A549 (cell line): ENCODE measurements at regions not wholly inside any gene's neighbourhood (a gene's known extent, or its start where the extent isn't known, plus 50 kb on each side); places are given as distances from the start of the nearest gene placed in this dataset.

ENCODE experiments used
- ATAC-seq, 2 experiments: fragments of 200-7000 bp in 1 of 2; fragments of >200 bp in 1 of 2; cut with Nextera tagmentation in 1 of 2; cut with Tn5 transposase in 1 of 2; 3 replicates each; pipeline versions ENCODE4 v1.8.0 to v1.9.1; 2018 to 2020; ENCODE audit warnings: mild to moderate bottlenecking in 1 of 2, moderate library complexity in 1 of 2
- CTCF ChIA-PET: fragments of 300-600 bp; sonication (Branson Sonifier 250); formaldehyde crosslinking; extraction: SDS; loops from one replicate; lab custom pipeline; 2021; ENCODE audit warnings: antibody characterized with exemption, inconsistent platforms; lab: Yijun Ruan, JAX
- POLR2A ChIA-PET: fragments of 350-600 bp; formaldehyde crosslinking; extraction: SDS; loops from one replicate; lab custom pipeline; 2021; ENCODE audit warnings: antibody characterized with exemption, inconsistent platforms; lab: Yijun Ruan, JAX
- DNase-seq, 2 experiments: peaks; one replicate each; pipeline versions ENCODE4 v3.0.0 to v3.0.0-alpha.2; 2011 to 2016; ENCODE audit warnings: low read depth in 1 of 2, low spot score in 1 of 2
- FAIRE-seq: peaks from 2 replicates; lab custom pipeline; 2011; peaks lifted over from hg19 to GRCh38; lab: Jason Lieb, UNC
- H3K27ac ChIP-seq, 2 experiments: fragments of >200 bp; sonication (Bioruptor Twin); formaldehyde crosslinking; 3 replicates each; pipeline ENCODE4 v1.5.1; 2016 to 2017
- H3K4me1 ChIP-seq: fragments of >200 bp; sonication (Bioruptor Twin); formaldehyde crosslinking; 3 replicates; pipeline ENCODE4 v1.6.1; 2016
- H3K4me2 ChIP-seq: fragments of >200 bp; sonication (Bioruptor Twin); formaldehyde crosslinking; 3 replicates; pipeline ENCODE4 v1.6.1; 2016
- H3K4me3 ChIP-seq: fragments of >200 bp; sonication (Bioruptor Twin); formaldehyde crosslinking; 3 replicates; pipeline ENCODE4 v1.5.1; 2016
- H3K9me3 ChIP-seq: fragments of >200 bp; sonication (Bioruptor Twin); formaldehyde crosslinking; 3 replicates; pipeline ENCODE4 v1.6.1; 2016
- BHLHE40 ChIP-seq: IDR thresholded peaks from 2 replicates; pipeline ENCODE4 v1.6.1; 2012; ENCODE audit warnings: low read depth, low read length, inconsistent platforms
- CEBPB ChIP-seq, 2 experiments: fragments of >200 bp in 1 of 2; sonication (Bioruptor Twin) in 1 of 2; formaldehyde crosslinking in 1 of 2; IDR thresholded peaks; 2 replicates each; pipeline ENCODE4 v1.6.1; 2012 to 2016
- CHD4 ChIP-seq: fragments of 200-600 bp; sonication (generic); IDR thresholded peaks from 2 replicates; pipeline ENCODE4 v1.6.1; 2016; ENCODE audit warnings: antibody characterized with exemption, mild to moderate bottlenecking, borderline replicate concordance
- CTCF ChIP-seq: fragments of >200 bp; sonication (Bioruptor Twin); formaldehyde crosslinking; IDR thresholded peaks from 3 replicates; pipeline ENCODE4 v1.5.1; 2016
- EHF ChIP-seq: fragments of 250-450 bp; sonication (Bioruptor Pico); IDR thresholded peaks from 2 replicates; pipeline ENCODE4 v1.5.0; 2020; ENCODE audit warnings: mild to moderate bottlenecking
- ESRRA ChIP-seq: fragments of 150-350 bp; IDR thresholded peaks from 2 replicates; pipeline ENCODE4 v1.6.1; 2014; ENCODE audit warnings: mild to moderate bottlenecking, low read length, borderline replicate concordance
- FOSB ChIP-seq: fragments of 250-450 bp; sonication (Bioruptor Pico); IDR thresholded peaks from 2 replicates; pipeline ENCODE4 v1.5.0; 2020; ENCODE audit warnings: mild to moderate bottlenecking, moderate library complexity
- FOXS1 ChIP-seq: fragments of 250-450 bp; sonication (Bioruptor Pico); IDR thresholded peaks from 2 replicates; pipeline ENCODE4 v1.5.0; 2020; ENCODE audit warnings: mild to moderate bottlenecking, moderate library complexity
- GATA3 ChIP-seq: IDR thresholded peaks from 2 replicates; pipeline ENCODE4 v1.6.1; 2012; ENCODE audit warnings: borderline replicate concordance
- HOXA7 ChIP-seq: fragments of 250-450 bp; sonication (Bioruptor Pico); IDR thresholded peaks from 2 replicates; pipeline ENCODE4 v1.5.0; 2020; ENCODE audit warnings: mild to moderate bottlenecking, moderate library complexity
- HOXB13 ChIP-seq: fragments of 250-450 bp; sonication (Bioruptor Pico); IDR thresholded peaks from 2 replicates; pipeline ENCODE4 v1.5.0; 2020; ENCODE audit warnings: low read depth, mild to moderate bottlenecking, moderate library complexity
- JUN ChIP-seq, 2 experiments: fragments of >200 bp; sonication (Bioruptor Twin); formaldehyde crosslinking; IDR thresholded peaks; 2 replicates in 1 of 2; 3 replicates in 1 of 2; pipeline ENCODE4 v1.6.1; 2016 to 2017
- MAFK ChIP-seq: fragments of 450-650 bp; IDR thresholded peaks from 2 replicates; pipeline ENCODE4 v1.6.1; 2014; ENCODE audit not compliant: partially characterized antibody
- MAZ ChIP-seq: fragments of 150-350 bp; IDR thresholded peaks from 2 replicates; pipeline ENCODE4 v1.6.1; 2014; ENCODE audit warnings: antibody characterized with exemption, low read depth, low read length, borderline replicate concordance
- MYC ChIP-seq: IDR thresholded peaks from 2 replicates; pipeline ENCODE4 v1.6.1; 2012; ENCODE audit warnings: mild to moderate bottlenecking, inconsistent platforms, low read length, improper control_type of control experiment, borderline replicate concordance
- NFE2L2 ChIP-seq: fragments of 150-350 bp; conservative IDR thresholded peaks from 2 replicates; pipeline ENCODE4 v1.6.1; 2014; ENCODE audit warnings: low read length
- NPAS2 ChIP-seq: fragments of 250-450 bp; sonication (Bioruptor Pico); IDR thresholded peaks from 2 replicates; pipeline ENCODE4 v1.8.0; 2022; ENCODE audit warnings: mild to moderate bottlenecking, moderate library complexity, borderline replicate concordance
- NR3C1 ChIP-seq: fragments of >200 bp; sonication (Bioruptor Twin); formaldehyde crosslinking; IDR thresholded peaks from 3 replicates; pipeline ENCODE4 v1.6.1; 2017
- REST ChIP-seq: fragments of 200-600 bp; sonication (generic); IDR thresholded peaks from 2 replicates; pipeline ENCODE4 v1.6.1; 2016; ENCODE audit warnings: antibody characterized with exemption, mild to moderate bottlenecking, moderate library complexity
- ZC3H11A ChIP-seq: fragments of 450-650 bp; IDR thresholded peaks from 2 replicates; pipeline ENCODE4 v1.6.1; 2014; ENCODE audit warnings: antibody characterized with exemption, mild to moderate bottlenecking
- ZSCAN20 ChIP-seq: fragments of 250-450 bp; sonication (Bioruptor Pico); IDR thresholded peaks from 2 replicates; pipeline ENCODE4 v1.8.0; 2022; ENCODE audit warnings: mild to moderate bottlenecking, moderate library complexity
- WGBS: methylation state at CpG from one replicate; pipeline ENCODE4 v1.1.6; 2017; ENCODE audit errors: missing lambda C conversion rate; 5-methylcytosine and 5-hydroxymethylcytosine counted together
- TF ChIP-seq, protein P1 (sequence below): IDR thresholded peaks from 2 replicates; pipeline ENCODE4 v1.6.1; 2012; ENCODE audit warnings: low read depth, borderline replicate concordance
- TF ChIP-seq, protein P2 (sequence below): fragments of >200 bp; sonication (Bioruptor Twin); formaldehyde crosslinking; IDR thresholded peaks from 2 replicates; pipeline ENCODE4 v1.6.1; 2016
- TF ChIP-seq, protein P3 (sequence below): IDR thresholded peaks from 2 replicates; pipeline ENCODE4 v1.6.1; 2012
- TF ChIP-seq, protein P4 (sequence below): fragments of 150-350 bp; IDR thresholded peaks from 2 replicates; pipeline ENCODE4 v1.6.1; 2014; ENCODE audit warnings: low read depth, mild to moderate bottlenecking, low read length

DNA sequence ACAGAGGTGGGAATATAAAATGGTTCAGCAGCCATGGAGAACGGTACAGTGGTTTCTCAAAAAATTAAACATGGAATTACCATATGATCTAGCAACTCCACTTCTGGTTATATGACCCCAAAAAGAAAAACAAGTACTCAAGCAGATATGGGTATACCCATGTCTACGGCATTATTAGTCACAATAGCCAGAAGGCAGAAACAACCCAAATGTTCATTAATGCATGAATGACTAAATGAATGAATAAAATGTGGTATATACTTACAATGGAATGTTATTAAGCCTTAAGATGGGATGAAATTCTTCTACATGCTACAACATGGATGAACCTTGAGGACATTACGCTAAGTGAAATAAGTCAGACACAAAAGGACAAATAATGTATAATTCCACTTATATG, 141.3 kb upstream of the FOXN2 start:
- ChIA-PET CTCF (no interaction called here), POLR2A (no interaction called here)
- Histone ChIP-seq H3K4me2 (no peak overlapping the region), H3K9me3 (peaks cover 8% of the 10 kb centered on the region; the same call in 2 of the 3 replicates), H3K4me1 (peaks cover 7% of the 10 kb centered on the region; the same call in 1 of the 3 replicates), H3K27ac (no peak overlapping the region), H3K4me3 (no peak overlapping the region)
- TF ChIP-seq, protein P1, sequence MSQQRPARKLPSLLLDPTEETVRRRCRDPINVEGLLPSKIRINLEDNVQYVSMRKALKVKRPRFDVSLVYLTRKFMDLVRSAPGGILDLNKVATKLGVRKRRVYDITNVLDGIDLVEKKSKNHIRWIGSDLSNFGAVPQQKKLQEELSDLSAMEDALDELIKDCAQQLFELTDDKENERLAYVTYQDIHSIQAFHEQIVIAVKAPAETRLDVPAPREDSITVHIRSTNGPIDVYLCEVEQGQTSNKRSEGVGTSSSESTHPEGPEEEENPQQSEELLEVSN: no peak
- TF ChIP-seq ESRRA (no peak), FOSB (CRISPR knock-in tag) (no peak), MAZ (no peak), GATA3 (no peak), HOXB13 (CRISPR knock-in tag) (no peak), JUN (IDR thresholded peaks at IDR 0.05) (no peak), FOXS1 (CRISPR knock-in tag) (no peak), HOXA7 (CRISPR knock-in tag) (no peak), ZC3H11A (no peak)
- ATAC-seq (no peak), DNase-seq (no peak), FAIRE-seq (no peak)
- WGBS: 76% methylated on average over 3 of the region's 3 CpGs

DNA sequence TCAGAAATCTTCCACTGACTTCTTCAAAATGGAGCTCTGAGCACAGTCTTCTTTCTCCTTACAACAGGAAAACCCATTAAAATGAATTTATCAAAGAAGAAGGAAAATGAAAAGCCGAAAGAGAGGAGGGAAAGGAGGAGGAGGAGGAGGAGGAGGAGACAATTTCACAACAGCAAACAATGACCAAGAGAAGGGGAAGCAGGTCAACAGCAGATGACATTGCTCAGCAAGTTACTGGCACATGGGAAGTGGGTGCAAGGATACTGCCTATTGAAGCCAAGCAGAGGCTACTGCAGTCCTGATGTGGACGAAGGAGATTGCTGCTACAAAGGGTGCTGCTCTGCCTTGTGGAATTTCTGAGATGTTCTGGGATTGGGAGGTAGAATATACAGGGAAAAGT, 140.0 kb upstream of the FOXN2 start:
- FAIRE-seq (no peak), ATAC-seq (peak in 1 of 2 experiments; percentile 24; a peak in 2 of 6 replicates)
- CTCF ChIA-PET: no interaction called here
- peak overlapping the region; percentile 23; the same call in 1 of the 3 replicates for H3K4me2 ChIP-seq
- no peak for TF ChIP-seq CHD4
- 0 out of 4 replicates have a peak, but pooled peaks of 1 of the 2 experiments have one; percentile 7 for TF ChIP-seq CEBPB (IDR thresholded peaks at IDR 0.05)
- TF ChIP-seq, protein P2, sequence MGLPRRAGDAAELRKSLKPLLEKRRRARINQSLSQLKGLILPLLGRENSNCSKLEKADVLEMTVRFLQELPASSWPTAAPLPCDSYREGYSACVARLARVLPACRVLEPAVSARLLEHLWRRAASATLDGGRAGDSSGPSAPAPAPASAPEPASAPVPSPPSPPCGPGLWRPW: no peak
- no peak for TF ChIP-seq ZC3H11A
- TF ChIP-seq REST: no peak
- no peak for TF ChIP-seq NPAS2 (CRISPR knock-in tag)
- TF ChIP-seq NFE2L2: no peak
- TF ChIP-seq, protein P3, sequence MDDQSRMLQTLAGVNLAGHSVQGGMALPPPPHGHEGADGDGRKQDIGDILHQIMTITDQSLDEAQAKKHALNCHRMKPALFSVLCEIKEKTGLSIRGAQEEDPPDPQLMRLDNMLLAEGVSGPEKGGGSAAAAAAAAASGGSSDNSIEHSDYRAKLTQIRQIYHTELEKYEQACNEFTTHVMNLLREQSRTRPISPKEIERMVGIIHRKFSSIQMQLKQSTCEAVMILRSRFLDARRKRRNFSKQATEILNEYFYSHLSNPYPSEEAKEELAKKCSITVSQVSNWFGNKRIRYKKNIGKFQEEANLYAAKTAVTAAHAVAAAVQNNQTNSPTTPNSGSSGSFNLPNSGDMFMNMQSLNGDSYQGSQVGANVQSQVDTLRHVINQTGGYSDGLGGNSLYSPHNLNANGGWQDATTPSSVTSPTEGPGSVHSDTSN: no peak
- TF ChIP-seq, all 56 proteins: peak for 1
- WGBS: 13% methylated on average over 2 of the region's 2 CpGs
- Histone ChIP-seq H3K9me3 (peaks cover 8% of the 10 kb centered on the region; the same call in 2 of the 3 replicates), H3K27ac (no peak overlapping the region), H3K4me3 (no peak overlapping the region), H3K4me1 (peaks cover 7% of the 10 kb centered on the region; the same call in 1 of the 3 replicates)
- DNase-seq: no peak
- POLR2A ChIA-PET: no interaction called here

GRCh38 chr2:48175254-48175653, 139.2 kb upstream of the FOXN2 start:
- DNase-seq (peak in 1 of 2 experiments; percentile 10), FAIRE-seq (no peak), ATAC-seq (no peak; a peak in 1 of 6 replicates)
- Histone ChIP-seq H3K4me2 (0 out of 3 replicates have a peak overlapping the region, but pooled peaks have one; percentile 1), H3K27ac (no peak overlapping the region), H3K4me1 (peaks cover 7% of the 10 kb centered on the region; the same call in 1 of the 3 replicates), H3K9me3 (peaks cover 8% of the 10 kb centered on the region; the same call in 2 of the 3 replicates), H3K4me3 (no peak overlapping the region)
- 13% methylated on average over 4 of the region's 4 CpGs for WGBS
- CTCF ChIA-PET: no interaction called here
- POLR2A ChIA-PET: no interaction called here
- TF ChIP-seq BHLHE40: no peak
- TF ChIP-seq, protein P4, sequence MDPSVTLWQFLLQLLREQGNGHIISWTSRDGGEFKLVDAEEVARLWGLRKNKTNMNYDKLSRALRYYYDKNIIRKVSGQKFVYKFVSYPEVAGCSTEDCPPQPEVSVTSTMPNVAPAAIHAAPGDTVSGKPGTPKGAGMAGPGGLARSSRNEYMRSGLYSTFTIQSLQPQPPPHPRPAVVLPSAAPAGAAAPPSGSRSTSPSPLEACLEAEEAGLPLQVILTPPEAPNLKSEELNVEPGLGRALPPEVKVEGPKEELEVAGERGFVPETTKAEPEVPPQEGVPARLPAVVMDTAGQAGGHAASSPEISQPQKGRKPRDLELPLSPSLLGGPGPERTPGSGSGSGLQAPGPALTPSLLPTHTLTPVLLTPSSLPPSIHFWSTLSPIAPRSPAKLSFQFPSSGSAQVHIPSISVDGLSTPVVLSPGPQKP: no peak
- no peak for TF ChIP-seq EHF
- no peak for TF ChIP-seq NR3C1
- no peak for TF ChIP-seq CTCF
- TF ChIP-seq ZSCAN20 (CRISPR knock-in tag): no peak
- no peak for TF ChIP-seq MAFK
- no peak for TF ChIP-seq GATA3
- TF ChIP-seq, protein P3: no peak
- TF ChIP-seq JUN (IDR thresholded peaks at IDR 0.05): no peak
- TF ChIP-seq MYC: no peak
